HG02938 (cell line): ENCODE measurements at regions not wholly inside any gene's neighbourhood (a gene's known extent, or its start where the extent isn't known, plus 50 kb on each side); places are given as distances from the start of the nearest gene placed in this dataset.
"Not testable (repeated sequence)": the region's sequence is repeated elsewhere in the genome, so short reads cannot be mapped to it uniquely, and the experiment has no call there.

ENCODE experiments used
- ATAC-seq: cut with Tn5 transposase; IDR thresholded peaks from one replicate; pipeline ENCODE4 v1.9.1; 2021; ENCODE audit warnings: mild to moderate bottlenecking, moderate library complexity; ENCODE audit not compliant: unreplicated experiment

DNA sequence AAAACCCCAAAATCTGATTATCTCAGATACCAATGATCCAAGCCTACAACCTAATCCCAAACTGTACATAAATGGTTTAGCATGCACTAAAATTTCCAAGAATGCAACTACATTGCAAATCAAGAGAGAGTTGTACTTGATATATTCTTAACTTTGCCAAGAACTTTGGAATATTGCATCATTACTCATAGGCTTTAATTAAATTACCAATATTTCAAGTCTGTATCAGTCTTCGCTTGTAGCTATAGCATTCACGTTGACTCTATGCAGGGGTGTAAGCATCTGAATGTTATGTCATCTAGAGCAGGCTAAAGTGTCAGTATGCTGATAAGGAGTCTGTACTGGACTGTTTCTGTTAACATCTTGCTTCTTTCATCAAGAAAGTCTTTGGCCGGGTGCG is 56.3 kb downstream of the FOXI3 start:
- ATAC-seq = no peak

DNA sequence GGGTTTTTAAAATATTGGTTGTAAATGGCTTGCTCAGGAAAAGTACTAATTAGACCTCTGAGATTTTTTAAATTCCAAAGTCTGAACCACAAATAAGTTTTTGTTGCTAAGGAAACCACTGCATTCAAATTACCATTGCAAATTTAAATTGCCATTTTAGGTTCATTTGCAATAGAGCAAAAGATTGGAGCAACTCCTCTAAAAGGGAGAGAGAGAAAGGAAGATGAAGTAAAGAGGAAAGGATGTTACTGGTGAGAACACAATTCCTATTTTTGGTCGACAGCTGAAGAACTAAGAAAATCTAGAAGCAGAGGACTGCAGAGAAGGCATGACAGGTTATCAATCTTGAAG is 74.9 kb downstream of the FOXI3 start:
- no peak for ATAC-seq

DNA sequence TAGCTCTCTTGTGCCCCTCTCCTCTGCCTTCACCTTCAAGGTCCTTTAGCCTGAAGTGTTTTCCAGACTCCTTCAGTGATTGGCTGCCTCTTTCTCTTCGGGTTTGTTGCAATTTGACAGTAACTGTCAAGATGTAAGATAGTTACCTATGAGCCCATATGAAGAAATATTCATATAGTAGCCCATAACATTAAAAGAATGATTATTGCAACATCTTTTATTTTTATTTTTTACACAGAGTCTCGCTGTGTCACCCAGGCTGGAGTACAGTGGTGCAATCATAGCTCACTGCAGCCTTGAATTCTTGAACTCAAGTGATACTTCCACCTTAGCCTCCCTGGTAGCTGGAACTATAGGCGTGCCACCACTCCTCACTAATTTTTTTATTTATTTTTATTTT is 80.5 kb downstream of the FOXI3 start:
- no peak for ATAC-seq

DNA sequence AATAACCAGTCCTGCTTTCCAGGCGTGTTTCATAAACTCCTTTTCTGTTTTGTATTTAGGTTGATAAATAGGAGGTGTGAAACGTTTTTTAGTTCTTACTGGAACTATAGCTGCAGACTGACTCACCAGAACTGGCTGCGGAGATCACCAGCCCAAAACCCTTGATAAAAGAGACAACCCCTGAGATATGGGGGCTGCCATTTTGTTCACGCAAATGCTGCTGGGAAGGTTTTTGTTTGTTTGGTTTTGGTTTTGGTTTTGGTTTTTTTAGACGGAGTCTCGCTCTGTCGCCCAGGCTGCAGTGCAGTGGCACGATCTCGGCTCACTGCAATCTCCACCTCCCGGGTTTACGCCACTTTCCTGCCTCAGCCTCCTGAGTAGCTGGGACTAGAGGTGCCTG is 87.1 kb downstream of the FOXI3 start:
- not testable (repeated sequence) for ATAC-seq

DNA sequence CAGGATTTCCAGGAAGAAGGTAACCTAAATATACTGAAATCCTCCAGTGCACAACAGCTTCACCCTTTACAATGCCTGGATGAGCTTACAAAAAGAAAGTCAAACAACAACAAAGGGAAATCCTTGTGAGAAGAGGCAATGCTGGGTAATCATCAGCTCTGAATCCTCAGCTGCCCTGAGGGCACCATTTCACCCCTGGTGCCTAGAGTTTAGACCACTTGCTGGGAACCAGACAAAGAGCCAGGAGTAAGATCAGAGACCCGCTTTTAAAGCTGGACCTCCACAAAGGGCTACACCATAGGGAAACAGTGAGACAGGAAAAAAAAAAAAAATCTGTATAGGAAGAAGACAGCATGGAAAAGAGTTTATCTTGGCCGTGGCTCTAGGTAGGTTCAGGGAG is 97.0 kb downstream of the FOXI3 start:
- ATAC-seq = no peak

DNA sequence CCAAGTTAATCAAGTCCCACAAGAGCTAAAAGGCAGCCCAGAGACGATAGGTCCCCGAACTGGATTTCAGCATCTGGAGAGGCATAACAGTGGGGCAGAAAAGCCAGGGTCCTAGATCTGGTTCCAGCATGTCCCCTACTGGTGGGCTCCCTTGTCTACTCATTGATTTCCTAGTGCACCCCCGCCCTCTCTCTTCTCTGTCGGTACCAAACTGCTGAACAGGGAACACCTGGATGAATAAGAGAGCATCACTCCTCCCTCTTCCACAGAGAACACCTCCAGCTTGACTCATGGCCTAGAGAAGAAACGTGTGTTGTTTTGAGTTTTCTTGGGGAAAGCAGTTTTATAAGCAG is 101.3 kb downstream of the FOXI3 start:
- ATAC-seq = no peak

DNA sequence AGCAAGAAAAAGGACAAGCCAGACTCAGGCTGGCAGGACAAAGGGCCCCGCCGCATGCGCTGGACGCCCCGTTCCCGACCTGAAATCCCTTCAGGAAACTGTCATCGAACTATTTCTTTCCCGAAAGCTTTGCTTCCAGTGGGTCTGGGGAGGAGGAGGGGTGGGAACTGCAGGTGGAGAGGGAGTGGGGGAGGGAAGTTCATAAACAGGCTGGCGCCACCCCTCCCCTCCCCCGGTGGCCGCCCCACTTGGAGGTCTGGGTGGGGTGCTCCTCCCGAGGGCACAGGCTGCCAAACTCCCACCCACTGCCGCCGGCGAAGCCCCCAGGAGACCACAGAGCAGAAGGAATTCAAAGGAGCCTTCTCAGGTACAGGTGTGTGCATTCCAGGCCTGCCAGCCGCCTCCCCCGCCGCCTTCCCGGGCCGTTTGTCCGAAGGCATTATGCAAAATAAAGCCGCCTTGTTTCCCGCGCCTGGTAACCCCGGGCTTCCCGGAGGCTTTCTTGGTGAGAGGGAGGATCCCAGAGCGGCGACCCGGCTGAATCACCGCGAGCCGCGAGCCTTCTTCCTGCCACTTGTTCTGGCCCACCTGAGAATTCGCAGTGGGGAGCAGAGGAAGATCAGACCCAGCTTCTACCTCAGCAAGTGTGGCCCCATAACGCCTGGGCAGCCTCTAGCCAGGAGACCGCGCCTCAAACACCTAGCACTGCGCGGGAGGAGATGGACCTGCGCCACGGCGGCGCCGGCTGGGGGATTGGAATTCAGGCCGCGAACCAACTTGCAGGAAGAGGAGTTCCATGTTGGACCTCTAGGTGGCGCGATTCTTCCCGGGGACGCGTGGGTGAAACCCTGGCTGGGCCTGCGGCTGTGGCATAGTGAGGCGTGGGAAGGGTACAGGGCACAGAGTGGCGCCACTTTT is 101.9 kb downstream of the FOXI3 start:
- ATAC-seq = peak; percentile 51

DNA sequence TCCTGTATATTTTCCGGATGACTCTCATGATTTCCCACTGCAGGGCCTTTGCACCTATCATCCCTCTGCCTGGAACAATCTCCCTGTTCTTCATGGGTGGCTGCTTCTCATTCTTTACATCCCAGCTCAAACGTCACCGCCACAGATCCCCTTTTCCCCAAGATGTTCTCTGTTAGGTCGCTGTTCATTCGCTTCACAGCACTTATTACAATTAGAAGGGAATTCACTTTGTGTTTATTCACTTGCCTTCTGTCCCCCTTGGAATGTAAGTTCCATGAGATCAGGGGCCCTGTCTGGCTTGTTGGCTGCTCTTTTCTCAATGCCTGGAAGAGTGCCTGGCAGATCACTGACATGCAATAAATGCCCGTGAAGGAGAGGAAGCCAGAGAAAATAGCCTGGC is 106.7 kb downstream of the FOXI3 start:
- no peak for ATAC-seq

DNA sequence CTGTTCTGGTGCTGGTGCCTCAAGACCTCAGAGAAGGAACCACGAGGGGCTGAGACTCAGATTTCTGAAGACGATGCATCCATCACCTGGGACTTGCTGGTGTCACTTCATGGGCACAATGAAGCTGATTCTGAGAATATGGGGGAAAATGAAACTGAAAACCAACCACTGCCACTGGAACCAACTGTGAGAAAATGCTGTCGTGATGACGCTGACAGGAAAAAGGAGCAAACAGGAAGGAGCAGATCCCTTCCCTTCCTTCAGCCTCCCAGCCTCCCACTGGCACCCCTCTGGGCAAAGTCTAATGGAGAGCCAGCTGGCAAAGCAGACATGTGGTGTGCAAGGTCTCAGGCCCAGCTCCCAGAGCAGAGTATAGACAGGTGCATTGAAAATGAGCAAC is 109.7 kb downstream of the FOXI3 start:
- ATAC-seq = no peak

DNA sequence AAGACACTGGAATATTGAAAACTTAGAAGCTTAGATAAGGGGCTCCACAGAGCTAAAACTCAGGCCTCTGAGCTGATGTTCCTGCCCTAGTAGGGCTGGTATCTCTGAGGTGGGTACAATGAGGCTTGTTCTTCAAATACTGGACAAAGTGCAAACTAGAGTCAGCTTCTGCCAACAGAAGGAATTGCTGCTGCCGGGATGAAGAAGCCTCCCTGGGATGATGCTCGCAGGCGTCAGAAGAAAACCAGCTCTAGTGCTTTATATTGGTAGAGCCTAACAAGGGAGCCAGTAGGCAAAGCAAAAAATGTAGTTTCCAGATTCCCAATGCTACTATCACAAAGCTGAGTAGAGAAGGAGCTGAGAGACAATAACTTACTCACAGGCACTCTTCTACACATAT is 118.1 kb downstream of the FOXI3 start:
- ATAC-seq = no peak

DNA sequence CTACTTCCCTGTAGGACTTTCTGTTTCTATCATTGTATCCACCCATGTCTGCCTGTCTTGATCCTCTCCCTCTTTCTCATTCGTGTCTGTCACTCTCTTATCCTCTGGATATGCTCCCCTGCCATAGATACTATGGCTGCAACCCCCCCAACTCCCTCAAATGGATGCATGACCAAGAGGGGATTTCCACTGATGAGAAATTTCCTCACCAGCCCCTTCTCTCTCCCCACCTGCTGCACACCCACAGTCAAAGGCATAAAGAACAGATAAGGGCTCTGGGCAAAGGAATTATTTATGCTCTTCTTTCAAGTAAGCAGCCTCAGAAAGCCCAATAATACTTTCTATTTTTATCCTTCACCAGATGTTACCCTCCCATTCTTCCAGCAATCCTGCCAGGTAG is 121.3 kb downstream of the FOXI3 start:
- ATAC-seq = no peak

DNA sequence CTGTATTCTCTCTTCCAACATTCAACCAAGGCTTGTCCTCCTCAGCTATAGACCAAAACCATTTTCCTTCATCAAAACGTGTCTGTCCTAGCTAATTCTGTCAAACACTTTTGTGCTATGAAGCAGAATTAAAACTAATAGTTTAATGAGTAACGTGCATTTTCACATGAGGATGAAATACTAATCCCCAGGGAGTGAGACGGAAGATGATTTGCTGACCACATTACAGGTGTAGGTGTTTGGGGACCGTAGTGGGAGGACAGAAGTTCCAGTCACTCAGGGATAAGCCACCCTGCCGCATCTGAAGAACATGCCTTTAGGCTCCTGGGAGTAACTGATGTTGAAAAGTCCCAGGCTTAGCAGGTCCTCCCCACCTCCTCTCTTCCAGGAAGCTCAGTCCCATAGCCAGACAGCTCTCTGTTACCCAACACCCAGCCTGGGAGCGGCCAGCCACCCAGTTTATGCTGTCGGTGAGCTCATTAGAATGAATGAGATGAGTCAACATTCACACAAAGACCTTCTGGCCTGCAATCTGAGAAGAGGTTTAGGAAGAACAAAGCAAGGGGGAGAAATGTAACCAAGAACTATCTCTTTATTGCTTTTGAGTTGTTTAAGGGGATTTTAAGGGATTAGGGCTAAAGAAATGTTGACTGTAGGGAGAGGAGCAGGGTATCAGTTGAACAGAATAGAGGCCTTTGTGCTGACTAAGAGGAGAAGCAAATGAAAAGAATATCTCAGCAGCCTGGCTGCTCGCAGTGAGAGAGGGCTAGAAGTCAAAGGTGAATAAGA is 122.5 kb downstream of the FOXI3 start:
- ATAC-seq = peak; percentile 76

DNA sequence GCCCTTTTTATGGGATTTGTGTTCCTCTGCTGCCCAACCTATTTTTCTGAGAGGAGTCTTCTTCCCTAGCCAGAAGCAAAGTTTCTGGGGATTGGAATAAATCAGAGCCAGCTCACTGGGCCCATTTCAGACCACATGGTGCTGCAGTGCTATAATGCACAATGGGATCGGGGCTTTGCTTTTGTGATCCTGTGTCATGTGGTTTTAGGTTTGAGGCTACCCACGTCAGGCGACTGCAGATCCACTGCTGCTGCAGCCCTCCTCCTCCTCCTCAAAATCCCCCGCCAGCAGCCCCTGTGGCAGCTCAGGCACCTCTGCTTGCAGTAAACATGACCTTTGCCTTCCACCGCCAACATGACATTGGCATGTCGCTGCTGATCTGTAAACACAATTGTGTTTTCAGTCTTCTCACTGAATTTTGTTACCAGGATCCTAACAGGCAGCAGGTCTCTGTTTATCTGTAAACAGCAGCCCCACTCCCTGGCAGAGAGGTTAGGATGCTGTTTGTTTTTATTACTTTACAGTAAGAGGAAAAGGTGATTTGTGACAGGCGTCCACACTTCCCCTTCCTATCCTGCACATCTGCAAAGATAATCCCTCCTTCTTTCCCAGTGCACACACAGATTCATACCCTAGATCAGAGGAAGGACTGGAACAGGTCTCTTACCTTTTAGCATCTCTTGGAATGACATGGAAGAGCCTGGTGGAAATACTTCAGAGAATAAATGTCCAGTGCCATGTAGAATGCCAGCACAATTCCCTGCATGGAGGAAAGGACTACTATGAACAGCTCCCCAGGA is 130.8 kb downstream of the FOXI3 start:
- ATAC-seq = no peak

DNA sequence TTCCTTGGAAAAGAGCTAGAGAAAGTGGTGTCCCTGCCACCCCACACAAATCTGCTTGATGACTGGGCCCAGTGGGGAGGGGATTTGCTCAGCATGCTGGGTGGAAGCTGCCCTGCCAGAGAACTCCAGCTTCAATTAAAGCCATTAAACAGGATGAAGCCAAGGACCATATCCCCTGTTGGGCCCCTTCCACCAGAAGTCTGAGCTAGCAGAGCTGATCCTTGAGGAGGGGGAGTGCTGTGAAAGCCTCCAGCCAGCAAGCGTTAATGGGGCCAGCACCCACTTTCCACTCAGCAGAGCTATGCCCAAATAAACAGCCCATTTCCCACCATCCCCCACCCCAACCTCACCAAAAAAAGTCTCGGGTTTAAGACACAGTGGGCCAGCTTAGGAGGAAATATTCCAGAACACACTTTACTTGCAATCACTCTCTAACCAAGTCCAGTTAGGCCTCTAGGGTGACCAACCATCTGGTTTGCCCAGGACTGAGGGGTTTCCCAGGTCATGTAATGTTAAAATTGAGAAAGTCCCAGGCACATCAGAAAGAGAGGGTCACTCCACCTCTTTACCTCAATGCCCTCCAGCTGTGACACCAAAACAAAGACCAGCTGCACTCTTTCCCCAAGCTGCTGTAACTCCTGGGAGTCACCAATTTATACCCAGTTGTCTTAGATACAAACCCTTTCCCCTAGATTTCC is 132.3 kb downstream of the FOXI3 start:
- ATAC-seq = no peak

DNA sequence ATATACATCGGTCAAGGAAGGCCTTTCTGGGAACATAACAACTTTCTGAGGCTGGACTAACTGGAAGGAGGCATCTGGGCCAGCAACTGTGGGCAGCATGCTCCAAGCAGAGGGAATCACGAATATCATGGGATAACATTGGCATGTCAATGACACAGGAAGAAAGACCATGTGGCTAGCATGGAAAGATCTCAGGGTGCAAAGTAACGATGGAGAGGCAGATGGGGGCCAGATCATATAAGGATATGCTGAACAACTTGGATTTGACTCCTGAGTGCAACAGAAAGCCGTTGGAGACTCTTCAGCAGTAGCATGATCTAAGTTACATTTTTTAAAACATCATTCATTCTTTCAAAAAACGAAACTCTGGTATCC is 133.6 kb downstream of the FOXI3 start:
- ATAC-seq = no peak

DNA sequence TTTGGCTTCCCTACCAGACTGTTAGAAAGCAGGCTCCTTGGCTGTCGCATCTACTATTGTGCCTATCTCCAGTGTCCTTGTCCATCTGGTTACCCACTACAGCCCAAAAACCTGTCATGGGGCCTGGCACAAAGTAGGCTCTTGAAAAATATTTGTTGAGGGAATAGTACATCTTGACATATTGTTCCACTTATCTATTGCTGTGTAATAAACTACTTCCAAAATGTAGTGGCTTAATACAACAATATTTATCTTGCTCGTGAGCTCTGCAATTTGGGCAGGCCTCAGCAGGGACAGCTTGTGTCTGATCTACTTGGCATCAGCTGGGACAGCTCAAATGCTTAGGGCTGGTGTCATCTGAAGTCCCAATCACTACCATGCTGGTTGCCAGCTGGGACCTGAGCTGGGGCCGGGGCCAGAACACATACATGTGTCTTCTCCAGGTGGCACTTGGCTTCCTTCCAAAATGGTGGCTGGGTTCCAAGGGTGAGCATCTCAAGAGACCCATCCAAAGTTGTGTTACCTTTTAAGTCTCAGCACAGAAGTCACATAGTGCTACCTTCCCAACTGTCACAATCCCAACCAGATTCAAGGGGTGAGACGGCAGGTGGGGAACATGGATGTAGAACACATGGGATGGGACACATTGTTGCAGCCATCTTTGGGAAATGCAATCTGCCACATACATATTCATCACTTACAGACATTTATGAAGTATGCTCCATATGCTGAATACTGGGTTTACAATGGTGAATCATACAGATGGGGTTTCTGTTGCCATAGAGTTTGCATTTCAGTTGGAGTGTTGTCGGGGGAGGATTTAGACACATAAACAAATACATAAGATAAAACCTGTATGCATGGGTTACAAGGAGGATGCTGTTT is 134.2 kb downstream of the FOXI3 start:
- ATAC-seq = no peak

DNA sequence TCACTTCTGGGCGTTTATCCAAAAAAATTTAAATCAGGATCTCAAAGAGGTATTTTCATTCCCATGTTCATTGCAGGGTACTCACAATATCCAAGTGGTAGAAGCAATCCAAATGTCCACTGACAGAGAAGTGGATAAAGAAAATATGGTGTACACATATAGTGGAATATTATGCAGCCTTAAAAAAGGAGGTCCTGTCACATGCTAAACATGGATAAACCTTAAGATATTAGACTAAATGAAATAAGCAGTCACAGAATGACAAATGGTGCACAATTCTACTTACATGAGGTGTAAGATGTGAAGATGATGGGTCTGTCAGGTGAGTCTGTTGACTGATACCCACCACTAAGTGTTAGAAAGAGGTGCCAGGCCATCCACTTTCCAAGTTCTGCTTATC is 140.6 kb downstream of the THNSL2 start:
- no peak for ATAC-seq

DNA sequence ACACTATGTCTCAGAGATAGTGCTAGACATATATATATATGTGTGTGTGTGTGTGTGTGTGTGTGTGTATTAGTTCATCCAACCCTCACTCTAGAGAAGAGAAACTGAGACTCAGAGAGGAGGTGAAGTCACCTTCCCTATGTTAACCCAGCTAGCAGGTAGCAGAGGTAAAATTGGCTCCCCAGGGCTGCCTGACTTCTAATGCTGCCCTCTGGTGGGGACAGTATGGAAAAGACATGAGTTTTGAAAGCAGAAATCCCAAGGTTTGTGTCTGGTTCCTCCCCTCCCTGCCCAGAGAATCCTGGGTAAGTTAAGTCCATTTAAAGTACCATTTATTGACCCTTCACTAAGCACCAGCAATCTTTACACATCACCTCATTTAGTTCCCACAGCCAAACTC is 137.7 kb downstream of the THNSL2 start:
- no peak for ATAC-seq

DNA sequence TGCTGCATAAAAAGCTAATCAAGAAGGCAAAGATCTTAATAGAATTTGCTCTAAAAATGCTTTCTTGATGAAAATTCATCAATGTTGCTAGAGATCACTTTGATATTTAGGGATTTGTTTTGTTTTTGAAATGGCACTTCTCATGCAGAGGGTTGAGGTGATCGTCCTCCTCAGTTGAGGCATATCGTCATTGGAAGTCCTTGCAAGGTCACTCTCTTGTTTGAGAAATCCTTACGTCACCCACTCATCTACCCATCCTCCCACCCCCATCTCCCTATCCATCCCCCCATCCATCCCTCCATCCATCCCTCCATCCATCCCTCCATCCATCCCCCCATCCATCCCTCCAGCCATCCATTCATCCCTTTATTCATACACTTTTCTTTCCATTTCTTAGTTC is 133.7 kb downstream of the THNSL2 start:
- ATAC-seq = no peak

DNA sequence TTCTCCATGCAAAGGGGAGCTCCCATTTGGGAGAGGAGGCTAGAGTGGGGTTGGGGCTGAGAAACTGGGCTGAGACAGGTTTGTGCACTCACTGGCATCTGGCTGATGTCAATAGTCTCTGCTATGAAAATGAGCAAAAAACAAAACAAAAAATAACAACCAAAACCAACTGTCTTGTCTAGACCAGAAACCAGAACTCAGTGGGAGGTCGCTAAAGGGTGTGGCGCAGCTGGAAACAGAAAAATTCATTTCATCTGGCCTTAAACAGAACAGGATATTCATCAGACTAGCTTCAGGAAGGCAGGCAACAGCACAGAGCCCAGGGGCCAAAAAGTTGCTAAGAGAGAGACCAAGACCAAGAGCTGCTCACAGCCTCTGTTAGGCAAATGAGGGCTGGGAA is 126.1 kb downstream of the THNSL2 start:
- ATAC-seq = no peak
